Ascending aorta (tissue), 2 donors: ENCODE measurements at regions not wholly inside any gene's neighbourhood (a gene's known extent, or its start where the extent isn't known, plus 50 kb on each side); places are given as distances from the start of the nearest gene placed in this dataset.

Experiments
- DNase-seq, 2 donors: peaks; one replicate each; pipeline ENCODE4 v3.0.0-alpha.2; 2019; ENCODE audit warnings: low spot score in 2 of 2
- H3K27ac ChIP-seq, 2 donors: fragments of 200-600 bp; sonication (generic); one replicate each; pipeline ENCODE4 v1.5.1; 2016 to 2017; ENCODE audit warnings: mild to moderate bottlenecking in 1 of 2
- H3K27me3 ChIP-seq: fragments of 200-600 bp; sonication (generic); one replicate; pipeline ENCODE4 v1.5.1; 2017
- H3K36me3 ChIP-seq, 2 donors: fragments of 200-600 bp; sonication (generic); one replicate each; pipeline ENCODE4 v1.5.1; 2016
- H3K4me1 ChIP-seq, 2 donors: fragments of 200-600 bp; sonication (generic); one replicate each; pipeline ENCODE4 v1.5.1; 2016 to 2017; ENCODE audit warnings: mild to moderate bottlenecking in 1 of 2
- H3K4me3 ChIP-seq, 2 donors: fragments of 200-600 bp; sonication (generic); one replicate each; pipeline ENCODE4 v1.5.1; 2016 to 2017; ENCODE audit warnings: mild to moderate bottlenecking in 1 of 2
- H3K9me3 ChIP-seq, 2 donors: fragments of 200-600 bp; sonication (generic); one replicate each; pipeline ENCODE4 v1.5.1; 2016
- CTCF ChIP-seq, 3 experiments: fragments of 200-600 bp in 2 of 3; fragments of 450-650 bp in 1 of 3; sonication (generic) in 2 of 3; IDR thresholded peaks; one replicate each; pipeline ENCODE4 v1.5.1; 2016 to 2019; ENCODE audit warnings: antibody characterized with exemption in 3 of 3, mild to moderate bottlenecking in 1 of 3, moderate library complexity in 1 of 3
- intact Hi-C: fragments of 100-400 bp; cut with DNase I; formaldehyde crosslinking; loops from one replicate; pipeline ENCODE4 v1.15.1; 2023

- TF ChIP-seq CTCF (IDR thresholded peaks at IDR 0.05): no peak
- intact Hi-C loops: no loop called here
These were observed 792.7 kb downstream of the MAT2B start for GRCh38 chr5:164298165-164298564.

GRCh38 chr5:164300295-164300694, 794.9 kb downstream of the MAT2B start:
- no peak overlapping the region for H3K27ac ChIP-seq
- H3K36me3 ChIP-seq: no peaks in the 10 kb centered on the region
- no peaks in the 10 kb centered on the region for H3K27me3 ChIP-seq
- H3K4me3 ChIP-seq: no peak overlapping the region
- intact Hi-C loops: no loop called here
- H3K4me1 ChIP-seq: no peaks in the 10 kb centered on the region
- DNase-seq: no peak
- no peaks in the 10 kb centered on the region for H3K9me3 ChIP-seq
- no peak for TF ChIP-seq CTCF (IDR thresholded peaks at IDR 0.05)

More at GRCh38 chr5:164298165-164298564, 792.7 kb downstream of the MAT2B start:
- Histone ChIP-seq H3K27me3 (no peaks in the 10 kb centered on the region), H3K4me3 (no peak overlapping the region), H3K9me3 (no peaks in the 10 kb centered on the region), H3K4me1 (no peaks in the 10 kb centered on the region), H3K36me3 (no peaks in the 10 kb centered on the region), H3K27ac (no peak overlapping the region)
- no peak for DNase-seq

GRCh38 chr5:164301136-164301535, 795.7 kb downstream of the MAT2B start:
- H3K36me3 ChIP-seq: no peaks in the 10 kb centered on the region
- intact Hi-C loops: no loop called here
- no peaks in the 10 kb centered on the region for H3K4me1 ChIP-seq
- H3K27me3 ChIP-seq: no peaks in the 10 kb centered on the region
- no peak overlapping the region for H3K4me3 ChIP-seq
- DNase-seq: no peak
- H3K27ac ChIP-seq: no peak overlapping the region
- no peak for TF ChIP-seq CTCF (IDR thresholded peaks at IDR 0.05)
- no peaks in the 10 kb centered on the region for H3K9me3 ChIP-seq

- H3K27me3 ChIP-seq: no peaks in the 10 kb centered on the region
- DNase-seq: no peak
- H3K27ac ChIP-seq: no peak overlapping the region
- intact Hi-C loops: no loop called here
- no peaks in the 10 kb centered on the region for H3K36me3 ChIP-seq
- no peak overlapping the region for H3K4me3 ChIP-seq
- H3K4me1 ChIP-seq: no peaks in the 10 kb centered on the region
- no peak for TF ChIP-seq CTCF (IDR thresholded peaks at IDR 0.05)
- H3K9me3 ChIP-seq: no peaks in the 10 kb centered on the region
These were observed 796.3 kb downstream of the MAT2B start for GRCh38 chr5:164301708-164302107.

- no peaks in the 10 kb centered on the region for H3K36me3 ChIP-seq
- no peak overlapping the region for H3K4me3 ChIP-seq
- no peak for TF ChIP-seq CTCF (IDR thresholded peaks at IDR 0.05)
- no peaks in the 10 kb centered on the region for H3K4me1 ChIP-seq
- intact Hi-C loops: no loop called here
- no peaks in the 10 kb centered on the region for H3K27me3 ChIP-seq
- no peak for DNase-seq
- H3K9me3 ChIP-seq: no peaks in the 10 kb centered on the region
- no peak overlapping the region for H3K27ac ChIP-seq
These were observed 797.3 kb downstream of the MAT2B start for GRCh38 chr5:164302533-164303235.
